ENCODE measurements at regions not wholly inside any gene's neighbourhood (a gene's known extent, or its start where the extent isn't known, plus 50 kb on each side); places are given as distances from the start of the nearest gene placed in this dataset.

GRCh38 chr5:117615226-117615625 lies 1040.6 kb upstream of the SEMA6A start:
- no peaks in the 10 kb centered on the region for H3K36me3 ChIP-seq (ENCODE audit: insufficient read depth, low read length)
- no peak overlapping the region for H3K4me3 ChIP-seq (ENCODE audit: low read length)
- no peaks in the 10 kb centered on the region for H3F3A ChIP-seq (ENCODE audit: insufficient read depth, low read length, poor library complexity, severe bottlenecking)
- no peaks in the 10 kb centered on the region for H3K79me2 ChIP-seq (replicated peaks; ENCODE audit: insufficient read depth, low read length)
- no peak overlapping the region for H2AFZ ChIP-seq (ENCODE audit: low read depth, low read length)
- H3K27me3 ChIP-seq (ENCODE audit: insufficient read depth, low read depth, low read length) = no peaks in the 10 kb centered on the region
- no peak overlapping the region for H3K4me2 ChIP-seq (ENCODE audit: low read length)
- TF ChIP-seq EP300 (conservative IDR thresholded peaks at IDR 0.05; ENCODE audit: poor library complexity, severe bottlenecking) (no peak), MXI1 (conservative IDR thresholded peaks at IDR 0.05; ENCODE audit: poor library complexity, severe bottlenecking) (no peak), REST (IDR thresholded peaks at IDR 0.05; ENCODE audit: borderline replicate concordance) (no peak), TAF1 (IDR thresholded peaks at IDR 0.05; ENCODE audit: low read depth) (no peak), POLR2AphosphoS5 (IDR thresholded peaks at IDR 0.05) (no peak), RAD21 (conservative IDR thresholded peaks at IDR 0.05) (no peak), SMC3 (conservative IDR thresholded peaks at IDR 0.05; ENCODE audit: poor library complexity) (no peak), EZH2 (IDR thresholded peaks at IDR 0.05; ENCODE audit: borderline replicate concordance, insufficient read depth, low read length, poor library complexity, severe bottlenecking) (no peak)
- H3K27ac ChIP-seq (ENCODE audit: low read length) = no peak overlapping the region
- H3K9me2 ChIP-seq (ENCODE audit: insufficient read depth, low read length) = no peaks in the 10 kb centered on the region
- no peak overlapping the region for H3K9ac ChIP-seq (ENCODE audit: low read length)
- no peaks in the 10 kb centered on the region for H4K20me1 ChIP-seq (ENCODE audit: insufficient read depth)
- no peaks in the 10 kb centered on the region for H3K9me3 ChIP-seq (ENCODE audit: low read length)

- TF ChIP-seq EZH2 (IDR thresholded peaks at IDR 0.05; ENCODE audit: borderline replicate concordance, insufficient read depth, low read length, poor library complexity, severe bottlenecking) (no peak), EP300 (conservative IDR thresholded peaks at IDR 0.05; ENCODE audit: poor library complexity, severe bottlenecking) (no peak), TAF1 (IDR thresholded peaks at IDR 0.05; ENCODE audit: low read depth) (no peak), RAD21 (conservative IDR thresholded peaks at IDR 0.05) (no peak), REST (IDR thresholded peaks at IDR 0.05; ENCODE audit: borderline replicate concordance) (no peak), CTCF (IDR thresholded peaks at IDR 0.05; ENCODE audit: poor library complexity, severe bottlenecking) (no peak), POLR2AphosphoS5 (IDR thresholded peaks at IDR 0.05) (no peak), SMC3 (conservative IDR thresholded peaks at IDR 0.05; ENCODE audit: poor library complexity) (no peak), MXI1 (conservative IDR thresholded peaks at IDR 0.05; ENCODE audit: poor library complexity, severe bottlenecking) (no peak)
- Histone ChIP-seq H3K9ac (ENCODE audit: low read length) (no peak overlapping the region), H3K9me3 (ENCODE audit: low read length) (no peaks in the 10 kb centered on the region), H3K79me2 (replicated peaks; ENCODE audit: insufficient read depth, low read length) (no peaks in the 10 kb centered on the region), H4K20me1 (ENCODE audit: insufficient read depth) (no peaks in the 10 kb centered on the region), H2AFZ (ENCODE audit: low read depth, low read length) (no peak overlapping the region), H3K36me3 (ENCODE audit: insufficient read depth, low read length) (no peaks in the 10 kb centered on the region), H3K27ac (ENCODE audit: low read length) (no peak overlapping the region), H3K9me2 (ENCODE audit: insufficient read depth, low read length) (no peaks in the 10 kb centered on the region), H3K4me3 (ENCODE audit: low read length) (no peak overlapping the region), H3F3A (ENCODE audit: insufficient read depth, low read length, poor library complexity, severe bottlenecking) (no peaks in the 10 kb centered on the region), H3K27me3 (ENCODE audit: insufficient read depth, low read depth, low read length) (no peaks in the 10 kb centered on the region), H3K4me2 (ENCODE audit: low read length) (no peak overlapping the region)
Observed at GRCh38 chr5:117614408-117614807, 1039.8 kb upstream of the SEMA6A start.
